Upper lobe of right lung (tissue), 1 donor: ENCODE measurements at regions not wholly inside any gene's neighbourhood (a gene's known extent, or its start where the extent isn't known, plus 50 kb on each side); places are given as distances from the start of the nearest gene placed in this dataset.

Experiments used
- ATAC-seq: fragments of 200-7000 bp; cut with Tn5 transposase; one replicate; pipeline ENCODE4 v1.9.1; 2020; ENCODE audit warnings: mild to moderate bottlenecking, moderate library complexity
- DNase-seq: peaks from one replicate; pipeline ENCODE4 v3.0.0-alpha.2; 2020
- H3K27ac ChIP-seq: fragments of 200-600 bp; one replicate; pipeline ENCODE4 v1.8.0; 2022
- H3K27me3 ChIP-seq: fragments of 200-600 bp; one replicate; pipeline ENCODE4 v1.8.0; 2022; ENCODE audit warnings: mild to moderate bottlenecking
- H3K36me3 ChIP-seq: fragments of 200-600 bp; one replicate; pipeline ENCODE4 v1.8.0; 2022
- H3K4me1 ChIP-seq: fragments of 200-600 bp; one replicate; pipeline ENCODE4 v1.8.0; 2022
- H3K4me3 ChIP-seq: fragments of 200-600 bp; one replicate; pipeline ENCODE4 v1.8.0; 2022; ENCODE audit warnings: mild to moderate bottlenecking
- H3K9me3 ChIP-seq: fragments of 200-600 bp; one replicate; pipeline ENCODE4 v1.8.0; 2022
- CTCF ChIP-seq: fragments of 200-600 bp; IDR thresholded peaks from one replicate; pipeline ENCODE4 v1.8.0; 2022; ENCODE audit warnings: antibody characterized with exemption
- intact Hi-C: fragments of 100-400 bp; cut with DNase I; formaldehyde crosslinking; loops from one replicate; pipeline ENCODE4 v1.11.0; 2022
- donor health status: DM: no; HTN: yes; CAD: no; lungs with severe emphysema.

- H3K9me3 ChIP-seq, result no peaks in the 10 kb centered on the region
- H3K27ac ChIP-seq, result no peak overlapping the region
- no peak for ATAC-seq
- H3K36me3 ChIP-seq, result no peaks in the 10 kb centered on the region
- H3K4me1 ChIP-seq, result no peaks in the 10 kb centered on the region
- no peak for TF ChIP-seq CTCF
- intact Hi-C loops, result no loop called here
- no peaks in the 10 kb centered on the region for H3K27me3 ChIP-seq
- no peak overlapping the region for H3K4me3 ChIP-seq
- no peak for DNase-seq
Observed at GRCh38 chr6:98574984-98575383, 259.4 kb upstream of the POU3F2 start.

DNA sequence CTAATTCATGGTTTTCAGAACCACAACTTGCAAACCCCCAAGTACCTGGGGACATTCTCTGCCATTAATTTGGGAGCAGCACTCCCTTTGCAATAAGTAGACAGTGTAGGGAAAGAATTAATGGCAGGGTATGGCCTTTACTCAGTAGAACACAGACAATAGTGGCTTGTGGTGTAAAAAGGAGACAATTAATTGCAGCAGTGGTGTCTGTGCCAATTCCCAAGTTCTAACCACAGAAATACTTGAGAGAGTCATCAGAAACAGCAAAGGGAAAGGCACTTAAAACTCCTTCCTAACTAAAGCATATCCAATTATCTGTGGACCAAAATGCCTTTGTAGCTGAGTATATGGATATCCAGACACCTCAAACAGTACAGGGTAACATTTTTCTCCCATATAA is 257.6 kb upstream of the POU3F2 start:
- H3K4me3 ChIP-seq, result no peak overlapping the region
- no peaks in the 10 kb centered on the region for H3K9me3 ChIP-seq
- intact Hi-C loops, result no loop called here
- no peaks in the 10 kb centered on the region for H3K4me1 ChIP-seq
- DNase-seq (no peak), ATAC-seq (no peak)
- no peak for TF ChIP-seq CTCF
- H3K27ac ChIP-seq, result no peak overlapping the region
- no peaks in the 10 kb centered on the region for H3K36me3 ChIP-seq
- H3K27me3 ChIP-seq, result no peaks in the 10 kb centered on the region

GRCh38 chr6:98578016-98578415 is 256.4 kb upstream of the POU3F2 start:
- Histone ChIP-seq H3K4me3 (no peak overlapping the region), H3K36me3 (no peaks in the 10 kb centered on the region), H3K27ac (no peak overlapping the region), H3K4me1 (no peaks in the 10 kb centered on the region), H3K9me3 (no peaks in the 10 kb centered on the region), H3K27me3 (no peaks in the 10 kb centered on the region)
- no peak for ATAC-seq
- no peak for TF ChIP-seq CTCF
- no peak for DNase-seq
- intact Hi-C loops, result no loop called here

GRCh38 chr6:98579079-98579478 is 255.3 kb upstream of the POU3F2 start:
- Histone ChIP-seq H3K4me1 (no peaks in the 10 kb centered on the region), H3K36me3 (no peaks in the 10 kb centered on the region), H3K9me3 (no peaks in the 10 kb centered on the region), H3K27ac (no peak overlapping the region), H3K4me3 (no peak overlapping the region), H3K27me3 (no peaks in the 10 kb centered on the region)
- DNase-seq (no peak), ATAC-seq (no peak)
- intact Hi-C loops, result no loop called here
- TF ChIP-seq CTCF, result no peak

- no peaks in the 10 kb centered on the region for H3K4me1 ChIP-seq
- no peak for TF ChIP-seq CTCF
- no peaks in the 10 kb centered on the region for H3K9me3 ChIP-seq
- H3K27me3 ChIP-seq, result no peaks in the 10 kb centered on the region
- H3K27ac ChIP-seq, result no peak overlapping the region
- no peaks in the 10 kb centered on the region for H3K36me3 ChIP-seq
- DNase-seq (no peak), ATAC-seq (no peak)
- intact Hi-C loops, result no loop called here
- H3K4me3 ChIP-seq, result no peak overlapping the region
Observed at GRCh38 chr6:98579941-98580340, 254.4 kb upstream of the POU3F2 start.

- DNase-seq, result no peak
- no peaks in the 10 kb centered on the region for H3K27me3 ChIP-seq
- no peaks in the 10 kb centered on the region for H3K9me3 ChIP-seq
- H3K36me3 ChIP-seq, result no peaks in the 10 kb centered on the region
- intact Hi-C loops, result no loop called here
- H3K27ac ChIP-seq, result no peak overlapping the region
- ATAC-seq, result peak; percentile 82
- no peak overlapping the region for H3K4me3 ChIP-seq
- no peak for TF ChIP-seq CTCF
- H3K4me1 ChIP-seq, result no peaks in the 10 kb centered on the region
Observed at GRCh38 chr6:98581705-98582104, 252.7 kb upstream of the POU3F2 start.
